Tibial nerve (tissue), 4 donors: ENCODE measurements at regions not wholly inside any gene's neighbourhood (a gene's known extent, or its start where the extent isn't known, plus 50 kb on each side); places are given as distances from the start of the nearest gene placed in this dataset.

Experiments used
- DNase-seq, 2 donors: peaks; one replicate each; pipeline ENCODE4 v3.0.0-alpha.2; 2019; ENCODE audit warnings: low spot score in 2 of 2
- H3K27ac ChIP-seq, 4 donors: fragments of 200-600 bp; sonication (generic) in 3 of 4; one replicate each; pipeline ENCODE4 v1.5.1; 2017 to 2019; ENCODE audit warnings: mild to moderate bottlenecking in 1 of 4
- H3K27me3 ChIP-seq, 2 donors: fragments of 200-600 bp; sonication (generic) in 1 of 2; one replicate each; pipeline versions ENCODE4 v1.5.1 to v1.6.0; 2017 to 2019
- H3K36me3 ChIP-seq, 3 donors: fragments of 200-600 bp; sonication (generic); one replicate each; pipeline ENCODE4 v1.5.1; 2018 to 2019
- H3K4me1 ChIP-seq, 4 donors: fragments of 200-600 bp; sonication (generic) in 3 of 4; one replicate each; pipeline ENCODE4 v1.5.1; 2017 to 2019
- H3K4me3 ChIP-seq, 4 donors: fragments of 200-600 bp; sonication (generic) in 3 of 4; one replicate each; pipeline ENCODE4 v1.5.1; 2017 to 2019; ENCODE audit warnings: mild to moderate bottlenecking in 1 of 4, moderate library complexity in 1 of 4
- H3K9me3 ChIP-seq, 4 donors: fragments of 200-600 bp; sonication (generic) in 3 of 4; one replicate each; pipeline ENCODE4 v1.5.1; 2017 to 2019
- EP300 ChIP-seq, 2 donors: sonication (generic); formaldehyde crosslinking; IDR thresholded peaks; one replicate each; pipeline ENCODE4 v1.6.1; 2017; ENCODE audit warnings: antibody characterized with exemption in 2 of 2, mild to moderate bottlenecking in 1 of 2
- POLR2A ChIP-seq, 2 donors: fragments of 450-650 bp; IDR thresholded peaks; one replicate each; pipeline ENCODE4 v1.6.1; 2017; ENCODE audit warnings: antibody characterized with exemption in 2 of 2, mild to moderate bottlenecking in 2 of 2, moderate library complexity in 2 of 2
- WGBS, 2 donors: methylation state at CpG; one replicate each; pipeline ENCODE4 v1.1.5; 2018; 5-methylcytosine and 5-hydroxymethylcytosine counted together
- TF ChIP-seq, protein P1 (sequence below), 5 experiments: fragments of 200-600 bp in 3 of 5; fragments of 450-650 bp in 2 of 5; sonication (generic) in 3 of 5; IDR thresholded peaks; one replicate each; pipeline ENCODE4 v1.5.1; 2016 to 2019; ENCODE audit warnings: antibody characterized with exemption in 5 of 5, mild to moderate bottlenecking in 3 of 5, moderate library complexity in 2 of 5

DNA sequence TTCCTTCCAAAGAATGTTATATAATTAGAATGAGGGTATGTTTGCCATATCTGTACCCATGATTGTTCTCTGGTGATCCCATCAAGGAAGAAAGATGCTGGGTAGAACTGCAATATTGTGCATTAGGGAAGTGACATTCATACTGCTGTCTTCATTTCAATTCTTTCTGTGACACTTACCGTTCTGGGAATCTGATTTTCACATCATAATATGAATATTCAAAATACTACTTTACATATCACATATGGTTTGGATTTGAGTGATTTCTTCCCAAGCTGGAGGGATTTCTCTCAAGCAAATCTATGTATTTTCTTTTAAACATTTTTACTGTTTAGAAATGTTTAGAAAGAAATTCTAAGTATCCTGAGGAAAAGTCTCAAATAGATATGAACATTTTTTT is 168.4 kb upstream of the DDX18 start:
- WGBS, 2 donors, result 52 to 68% methylated on average over 1 of the region's 1 CpG
- DNase-seq, result no peak
- Histone ChIP-seq H3K27me3 (no peaks in the 10 kb centered on the region), H3K4me3 (no peak overlapping the region), H3K4me1 (no peaks in the 10 kb centered on the region), H3K36me3 (no peaks in the 10 kb centered on the region), H3K27ac (no peak overlapping the region), H3K9me3 (no peaks in the 10 kb centered on the region)
- TF ChIP-seq, protein P1, sequence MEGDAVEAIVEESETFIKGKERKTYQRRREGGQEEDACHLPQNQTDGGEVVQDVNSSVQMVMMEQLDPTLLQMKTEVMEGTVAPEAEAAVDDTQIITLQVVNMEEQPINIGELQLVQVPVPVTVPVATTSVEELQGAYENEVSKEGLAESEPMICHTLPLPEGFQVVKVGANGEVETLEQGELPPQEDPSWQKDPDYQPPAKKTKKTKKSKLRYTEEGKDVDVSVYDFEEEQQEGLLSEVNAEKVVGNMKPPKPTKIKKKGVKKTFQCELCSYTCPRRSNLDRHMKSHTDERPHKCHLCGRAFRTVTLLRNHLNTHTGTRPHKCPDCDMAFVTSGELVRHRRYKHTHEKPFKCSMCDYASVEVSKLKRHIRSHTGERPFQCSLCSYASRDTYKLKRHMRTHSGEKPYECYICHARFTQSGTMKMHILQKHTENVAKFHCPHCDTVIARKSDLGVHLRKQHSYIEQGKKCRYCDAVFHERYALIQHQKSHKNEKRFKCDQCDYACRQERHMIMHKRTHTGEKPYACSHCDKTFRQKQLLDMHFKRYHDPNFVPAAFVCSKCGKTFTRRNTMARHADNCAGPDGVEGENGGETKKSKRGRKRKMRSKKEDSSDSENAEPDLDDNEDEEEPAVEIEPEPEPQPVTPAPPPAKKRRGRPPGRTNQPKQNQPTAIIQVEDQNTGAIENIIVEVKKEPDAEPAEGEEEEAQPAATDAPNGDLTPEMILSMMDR (IDR thresholded peaks at IDR 0.05), result no peak
- no peak for TF ChIP-seq EP300 (IDR thresholded peaks at IDR 0.05)
- TF ChIP-seq POLR2A (IDR thresholded peaks at IDR 0.05), result no peak

DNA sequence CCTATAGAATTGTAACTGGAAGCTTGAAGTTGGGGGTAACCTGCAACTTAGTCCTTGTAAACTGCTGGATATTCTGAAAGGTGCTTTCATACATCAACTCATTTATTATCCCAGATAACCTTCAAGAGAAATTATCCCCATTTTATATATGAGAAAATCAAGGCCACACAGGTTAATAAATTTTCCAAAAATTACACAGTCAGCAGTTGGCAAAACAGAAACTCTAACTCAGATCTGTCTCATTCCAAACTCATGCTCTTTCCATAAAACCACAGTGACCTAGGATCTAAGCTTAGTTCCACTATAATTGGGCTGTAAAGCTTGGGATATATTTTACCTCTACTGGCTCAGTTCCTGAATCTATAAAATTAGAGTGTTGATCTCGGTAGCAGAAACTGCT is 167.6 kb upstream of the DDX18 start:
- Histone ChIP-seq H3K4me1 (no peaks in the 10 kb centered on the region), H3K9me3 (no peaks in the 10 kb centered on the region), H3K36me3 (no peaks in the 10 kb centered on the region), H3K4me3 (no peak overlapping the region), H3K27me3 (no peaks in the 10 kb centered on the region), H3K27ac (no peak overlapping the region)
- no peak for DNase-seq
- TF ChIP-seq POLR2A (IDR thresholded peaks at IDR 0.05), result no peak
- TF ChIP-seq, protein P1 (IDR thresholded peaks at IDR 0.05), result no peak
- no peak for TF ChIP-seq EP300 (IDR thresholded peaks at IDR 0.05)
- 47 to 50% methylated on average over 1 of the region's 1 CpG for WGBS, 2 donors

DNA sequence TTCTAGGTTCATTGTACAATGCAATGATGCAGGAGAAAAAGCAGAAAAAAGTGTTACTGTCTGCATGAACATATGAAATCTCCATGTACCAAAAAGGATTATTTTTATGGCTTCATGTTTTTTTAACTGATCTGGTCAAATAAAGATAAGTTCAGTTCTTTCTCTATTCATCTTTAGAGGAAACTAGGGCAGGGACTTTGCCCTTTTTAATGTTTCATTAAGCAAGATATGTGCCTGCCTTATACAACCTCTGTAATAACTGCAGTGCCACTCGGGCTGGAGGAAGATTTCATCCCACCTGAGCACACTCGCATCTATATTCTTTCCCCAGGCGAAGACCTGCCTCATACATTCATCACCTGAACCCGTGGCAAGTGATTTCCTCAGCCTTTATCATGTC is 157.9 kb upstream of the DDX18 start:
- no peaks in the 10 kb centered on the region for H3K27me3 ChIP-seq
- no peak overlapping the region for H3K27ac ChIP-seq
- no peak overlapping the region for H3K4me3 ChIP-seq
- H3K36me3 ChIP-seq, result no peaks in the 10 kb centered on the region
- no peak for DNase-seq
- TF ChIP-seq, protein P1 (IDR thresholded peaks at IDR 0.05), result no peak
- TF ChIP-seq EP300 (IDR thresholded peaks at IDR 0.05), result no peak
- no peak for TF ChIP-seq POLR2A (IDR thresholded peaks at IDR 0.05)
- H3K9me3 ChIP-seq, result no peaks in the 10 kb centered on the region
- no peaks in the 10 kb centered on the region for H3K4me1 ChIP-seq
- WGBS, 2 donors, result 48 to 61% methylated on average over 4 of the region's 4 CpGs

DNA sequence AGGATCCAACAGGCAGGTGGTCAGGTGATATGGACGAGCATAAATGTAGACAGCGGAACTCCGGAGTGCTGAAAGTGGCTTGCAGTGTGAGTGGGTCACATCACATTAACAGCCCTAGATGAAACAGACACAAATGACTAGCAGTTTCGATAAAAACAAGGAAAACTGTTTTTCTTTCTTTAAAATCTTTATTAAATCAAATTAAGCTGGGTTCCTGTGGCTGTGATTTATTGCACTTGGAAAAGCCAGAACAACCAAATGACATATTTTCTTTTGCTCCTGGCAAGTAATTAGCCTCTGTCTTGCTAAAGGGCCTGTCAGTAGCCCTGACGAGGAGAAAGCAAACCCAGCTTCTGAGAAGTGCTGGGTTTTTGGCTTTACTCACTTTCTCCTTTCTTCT is 152.9 kb upstream of the DDX18 start:
- TF ChIP-seq POLR2A (IDR thresholded peaks at IDR 0.05), result no peak
- TF ChIP-seq, protein P1 (IDR thresholded peaks at IDR 0.05), result no peak
- TF ChIP-seq EP300 (IDR thresholded peaks at IDR 0.05), result no peak
- WGBS, 2 donors, result 47 to 61% methylated on average over 5 of the region's 5 CpGs
- Histone ChIP-seq H3K9me3 (no peaks in the 10 kb centered on the region), H3K27me3 (no peaks in the 10 kb centered on the region), H3K36me3 (no peaks in the 10 kb centered on the region), H3K4me3 (no peak overlapping the region), H3K4me1 (no peaks in the 10 kb centered on the region), H3K27ac (no peak overlapping the region)
- no peak for DNase-seq

DNA sequence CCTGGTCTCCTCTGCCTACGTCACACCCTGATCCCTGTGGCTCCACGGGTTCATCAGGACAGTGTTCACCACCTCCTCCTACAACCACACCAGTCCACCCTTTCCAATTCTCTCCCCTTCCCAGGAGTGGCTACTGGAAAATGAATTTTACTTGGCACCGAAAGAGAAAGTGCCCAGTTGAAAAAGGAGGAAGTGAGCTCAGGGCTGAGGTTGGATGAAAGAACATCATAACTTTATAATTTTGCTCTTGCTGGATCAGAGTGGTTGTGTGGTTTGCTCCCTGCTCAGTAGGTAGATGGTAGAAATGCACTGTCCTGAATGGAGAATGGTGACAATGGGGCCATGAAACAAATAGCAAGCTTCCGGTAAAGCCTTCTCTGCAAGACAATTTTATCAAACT is 140.3 kb upstream of the DDX18 start:
- Histone ChIP-seq H3K9me3 (peaks cover 0 to 14% (median 0%) of the 10 kb centered on the region in 4 donors), H3K27me3 (no peaks in the 10 kb centered on the region), H3K4me1 (no peaks in the 10 kb centered on the region), H3K4me3 (no peak overlapping the region), H3K36me3 (no peaks in the 10 kb centered on the region), H3K27ac (no peak overlapping the region)
- DNase-seq, result no peak
- WGBS, 2 donors, result 83 to 87% methylated on average over 4 of the region's 4 CpGs
- TF ChIP-seq EP300 (IDR thresholded peaks at IDR 0.05) (no peak), POLR2A (IDR thresholded peaks at IDR 0.05) (no peak)
- TF ChIP-seq, protein P1 (IDR thresholded peaks at IDR 0.05), result no peak
